ENCODE measurements at regions not wholly inside any gene's neighbourhood (a gene's known extent, or its start where the extent isn't known, plus 50 kb on each side); places are given as distances from the start of the nearest gene placed in this dataset.
A peak's percentile ranks its signal among the peaks of the same experiment; 100 is the strongest.
"Not testable (repeated sequence)": the region's sequence is repeated elsewhere in the genome, so short reads cannot be mapped to it uniquely, and the experiment has no call there.

DNA sequence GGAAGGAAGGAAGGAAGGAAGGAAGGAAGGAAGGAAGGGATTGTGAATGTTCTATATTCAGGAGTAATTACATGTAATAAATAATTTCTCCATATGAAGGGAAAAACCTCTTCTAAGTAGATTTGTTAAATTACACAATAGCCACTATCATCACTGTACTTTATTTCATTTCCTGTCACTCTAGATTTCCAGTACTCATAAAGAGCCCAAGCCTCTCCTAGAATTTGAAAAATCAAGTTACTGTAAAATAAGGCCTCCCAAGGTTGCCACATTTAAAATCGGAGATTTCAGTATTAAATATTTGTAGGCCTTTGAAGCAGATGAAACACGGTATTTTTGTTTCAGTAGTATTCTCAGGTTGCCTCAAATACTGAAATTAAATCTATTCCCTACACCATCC lies 499.0 kb downstream of the CDH10 start:
- DNase-seq, result no peak

- DNase-seq, result no peak
Measured at GRCh38 chr5:24161559-24161958, 483.2 kb downstream of the CDH10 start.

DNA sequence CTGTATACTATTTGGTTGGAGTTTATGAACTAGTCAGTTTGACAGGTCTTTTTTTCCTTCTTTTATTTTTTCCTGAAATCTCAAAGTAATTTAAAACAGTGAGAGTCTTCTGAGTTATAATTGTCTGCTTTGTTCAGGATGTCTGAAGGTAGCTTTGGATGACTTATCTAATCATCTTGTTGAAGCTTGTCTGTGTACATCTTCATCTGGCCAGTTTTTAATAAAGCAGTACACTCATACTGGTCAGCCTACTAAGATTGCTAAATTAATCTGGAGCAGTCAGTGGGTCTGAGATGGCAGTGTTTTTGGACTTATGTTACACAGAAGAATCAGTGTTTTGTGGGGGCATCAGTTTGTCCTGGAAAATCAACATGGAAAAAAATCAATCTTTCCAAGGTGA lies 482.4 kb downstream of the CDH10 start:
- no peak for DNase-seq

DNA sequence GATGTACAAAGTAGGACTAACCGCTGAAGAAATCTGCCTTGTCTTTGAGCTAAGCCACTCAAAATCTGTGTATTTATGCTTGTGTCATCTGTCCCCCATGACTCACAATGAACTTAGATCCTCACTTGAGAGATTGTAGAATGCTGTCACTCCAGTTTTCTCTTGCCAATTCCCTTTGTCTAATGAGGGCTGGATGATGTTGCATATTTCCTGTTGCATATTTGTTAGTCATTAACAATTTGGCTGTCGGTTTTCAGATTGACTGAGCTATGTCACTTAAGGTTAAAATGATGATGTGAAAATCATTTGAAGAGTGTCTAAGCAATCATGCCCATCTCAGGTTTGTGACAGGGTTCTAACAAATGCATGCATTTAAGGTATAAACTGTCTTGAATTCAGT lies 481.7 kb downstream of the CDH10 start:
- DNase-seq, result no peak

DNA sequence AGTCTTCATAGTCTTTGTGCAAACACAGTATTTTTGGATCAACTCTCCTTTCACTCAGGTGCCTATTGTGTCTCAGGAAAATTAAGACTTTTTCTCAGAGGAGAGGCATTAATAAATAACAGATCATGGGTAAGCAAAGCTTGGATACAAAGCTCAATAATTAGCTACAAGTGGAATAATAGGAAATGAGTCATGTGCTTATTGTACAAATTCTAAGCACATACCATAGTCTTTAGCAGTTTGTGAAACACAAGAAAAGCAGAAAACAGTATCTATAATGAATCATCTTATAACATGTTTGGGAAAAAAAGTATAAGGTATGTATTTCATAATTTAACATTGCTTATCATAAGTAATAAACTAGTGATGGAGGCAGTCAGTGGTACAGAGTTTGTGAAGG lies 477.0 kb downstream of the CDH10 start:
- no peak for DNase-seq

DNA sequence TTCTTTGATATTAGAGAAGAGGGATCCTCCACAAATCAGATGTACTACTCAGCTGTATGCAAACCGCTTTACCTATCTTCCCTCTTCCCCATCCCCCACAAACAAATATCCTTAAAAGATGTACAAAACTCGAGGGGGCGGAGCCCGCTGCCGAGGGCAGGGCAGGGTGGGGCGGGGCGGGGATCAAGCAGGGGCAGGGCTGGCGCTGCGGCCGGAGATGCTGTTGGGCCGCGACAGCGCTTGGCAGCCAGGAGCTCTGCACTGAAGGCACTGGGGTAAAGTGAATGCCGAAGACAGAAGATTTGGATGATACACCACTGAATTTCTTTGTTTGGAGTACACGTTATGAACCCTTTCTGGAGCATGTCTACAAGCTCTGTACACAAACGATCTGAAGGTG lies 474.8 kb downstream of the CDH10 start:
- peak in 1 of 4 experiments; percentile 3 for DNase-seq

GRCh38 chr5:24170930-24171329 lies 473.8 kb downstream of the CDH10 start:
- DNase-seq, result not testable (repeated sequence)

DNA sequence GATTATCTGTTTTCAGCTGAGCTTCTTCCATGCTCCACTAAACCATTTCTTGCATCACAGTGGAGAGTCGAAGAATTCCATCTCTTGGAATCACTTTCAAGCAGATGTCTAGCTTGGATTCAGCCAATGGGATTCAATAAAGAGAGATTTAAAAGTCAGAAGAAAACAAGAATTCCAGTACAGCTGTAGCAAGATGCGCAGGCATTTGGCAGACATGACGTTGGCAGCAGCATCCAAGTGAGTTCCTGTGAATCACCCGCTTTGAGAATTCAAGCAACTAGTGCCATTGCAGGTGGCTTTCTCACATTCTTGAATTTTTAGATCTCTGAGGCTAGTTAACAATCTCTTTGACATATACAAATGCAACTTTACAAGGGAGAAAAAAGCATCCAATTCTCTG lies 467.0 kb downstream of the CDH10 start:
- DNase-seq, result no peak

- DNase-seq, result no peak
Measured at GRCh38 chr5:24183981-24184380, 460.8 kb downstream of the CDH10 start.

DNA sequence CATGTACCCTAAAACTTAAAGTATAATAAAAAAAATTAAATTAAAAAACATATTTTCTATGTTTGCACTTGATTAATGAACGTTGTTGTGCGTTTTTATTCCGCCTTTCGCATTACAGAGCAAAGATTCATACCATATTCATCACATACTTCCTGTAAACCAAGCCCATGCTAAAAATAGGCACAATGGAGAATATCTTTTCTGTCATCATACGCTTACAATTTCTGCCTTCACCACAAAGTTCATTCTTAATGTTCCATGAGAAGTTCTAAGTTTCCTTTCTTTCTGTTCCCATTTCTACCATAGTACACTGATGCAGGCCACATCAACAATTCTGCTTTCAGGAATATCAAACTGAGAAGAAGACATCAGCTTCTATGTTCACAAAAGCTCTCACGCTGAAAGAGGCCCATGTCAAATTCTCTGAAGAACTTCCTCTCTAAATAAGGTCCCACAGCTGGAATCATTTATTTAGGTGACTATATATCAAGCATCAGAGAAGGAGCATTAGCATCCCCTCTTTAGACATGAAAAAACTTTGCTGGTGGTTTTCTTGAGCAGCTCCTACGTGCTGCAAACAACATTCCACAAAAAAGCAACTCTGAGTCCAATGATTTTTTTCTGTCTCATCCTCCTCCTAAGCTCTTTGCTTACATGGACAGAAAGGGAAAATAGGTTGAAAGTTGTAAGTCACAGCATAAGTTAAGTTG lies 456.4 kb downstream of the CDH10 start:
- no peak for DNase-seq

GRCh38 chr5:24196789-24197188 lies 448.0 kb downstream of the CDH10 start:
- no peak for DNase-seq

DNA sequence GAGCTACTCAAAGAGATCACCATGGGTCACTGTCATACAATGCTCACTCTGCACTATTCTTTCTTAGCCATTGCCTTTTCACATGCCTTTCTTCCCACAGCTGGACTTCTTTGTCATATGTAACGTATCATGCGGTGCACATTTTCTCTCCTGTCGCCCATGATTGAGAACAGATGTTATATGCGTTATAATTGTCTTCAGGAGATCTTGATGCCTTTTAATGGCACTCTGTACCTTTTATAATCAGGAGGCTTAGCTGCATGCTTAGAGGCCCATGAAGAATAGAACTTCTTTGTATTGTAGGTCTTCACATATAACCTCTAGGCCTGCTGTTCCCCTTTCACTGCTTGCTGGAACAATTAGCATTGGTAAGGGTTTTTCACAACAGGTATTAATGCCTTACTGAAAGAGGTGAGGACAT lies 436.1 kb downstream of the CDH10 start:
- no peak for DNase-seq

- no peak for DNase-seq
Measured at GRCh38 chr5:24215114-24215513, 429.7 kb downstream of the CDH10 start.

- DNase-seq, result no peak
Measured at GRCh38 chr5:24222876-24223275, 421.9 kb downstream of the CDH10 start.

- DNase-seq, result no peak
Measured at GRCh38 chr5:24225051-24225450, 419.7 kb downstream of the CDH10 start.

DNA sequence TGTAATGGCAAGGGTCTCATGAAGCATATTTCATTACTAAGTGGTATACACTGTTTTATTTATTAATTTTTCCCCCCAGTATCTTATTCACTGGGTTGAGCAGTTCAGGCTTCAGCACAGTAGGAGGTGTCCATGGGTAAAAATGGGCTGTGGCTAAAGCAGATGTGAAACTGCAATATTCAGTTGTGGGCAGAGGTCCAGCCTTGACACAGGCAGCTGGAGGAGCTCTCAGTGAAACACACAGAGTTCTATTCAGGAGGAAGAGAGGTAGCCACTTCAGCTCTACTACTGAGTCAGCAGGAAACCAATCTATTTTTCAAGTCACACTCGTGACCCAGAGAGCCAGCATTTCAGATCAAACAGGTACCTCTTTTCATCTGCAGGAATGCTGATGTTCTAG lies 418.3 kb downstream of the CDH10 start:
- DNase-seq, result peak in 1 of 4 experiments; percentile 3

DNA sequence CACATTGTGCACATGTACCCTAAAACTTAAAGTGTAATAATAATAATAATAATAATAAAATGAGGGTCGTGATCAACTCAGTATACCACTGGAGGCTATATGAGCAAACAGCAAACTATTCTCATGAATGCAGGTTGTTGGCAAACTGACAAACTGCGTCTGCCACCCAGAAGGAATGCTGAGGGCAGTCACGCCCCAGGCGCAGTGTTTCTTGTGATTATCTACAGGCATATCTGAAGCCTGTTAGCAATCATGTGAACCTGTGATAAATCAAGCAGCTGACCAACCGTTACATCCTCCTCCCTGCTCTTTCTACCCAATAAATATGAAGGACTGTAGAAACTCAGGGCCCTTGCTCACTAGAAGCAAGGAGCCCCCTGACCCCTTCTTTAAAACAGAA lies 416.9 kb downstream of the CDH10 start:
- not testable (repeated sequence) for DNase-seq

GRCh38 chr5:24232041-24232440 lies 412.7 kb downstream of the CDH10 start:
- DNase-seq, result no peak

DNA sequence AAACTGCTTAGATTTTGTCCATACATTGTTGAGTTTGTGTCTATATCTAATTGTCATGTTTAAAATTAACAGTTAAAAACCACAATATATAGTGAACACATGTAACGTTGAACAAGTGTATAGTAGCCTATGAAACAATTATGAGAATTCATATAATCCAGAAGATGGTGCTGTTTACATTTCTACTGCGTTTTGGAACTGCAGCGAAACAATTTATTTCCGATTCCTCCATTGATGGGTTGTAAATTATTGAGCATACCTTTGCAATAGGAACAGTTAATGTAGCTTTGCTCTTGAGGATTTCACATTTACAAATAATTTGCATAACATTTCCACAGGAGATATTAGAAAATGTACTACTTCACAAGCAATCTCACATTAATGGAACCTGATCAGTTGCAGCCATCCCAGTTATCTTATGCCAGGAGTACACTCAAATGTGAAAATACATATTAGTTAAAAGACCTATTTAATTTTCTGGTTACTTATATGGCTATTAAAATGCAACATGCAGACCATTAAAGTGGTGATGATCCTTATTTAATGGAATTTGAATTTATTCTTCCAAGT lies 411.8 kb downstream of the CDH10 start:
- DNase-seq, result peak in 1 of 4 experiments; percentile 3

- peak; percentile 32 to 66 (median 56) for DNase-seq
Measured at GRCh38 chr5:24235946-24236345, 408.8 kb downstream of the CDH10 start.

DNA sequence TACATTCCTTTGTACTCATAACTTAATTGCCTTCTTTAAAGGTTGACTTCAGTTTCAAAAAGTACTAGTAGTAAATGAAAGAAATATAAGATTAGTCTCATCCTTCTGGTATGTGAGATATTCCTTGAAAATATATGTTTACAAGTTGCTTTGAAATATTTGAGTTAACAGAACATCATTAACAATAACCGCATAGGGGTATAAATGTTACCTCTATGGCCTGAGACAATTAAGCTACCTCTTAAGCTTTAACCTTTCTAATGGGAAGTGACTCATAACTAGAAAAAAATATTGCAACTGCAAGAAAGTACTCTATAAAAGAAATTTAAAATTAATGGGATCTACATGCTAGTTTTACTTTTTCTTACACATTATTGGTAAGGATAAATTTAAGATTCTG lies 399.0 kb downstream of the CDH10 start:
- no peak for DNase-seq

DNA sequence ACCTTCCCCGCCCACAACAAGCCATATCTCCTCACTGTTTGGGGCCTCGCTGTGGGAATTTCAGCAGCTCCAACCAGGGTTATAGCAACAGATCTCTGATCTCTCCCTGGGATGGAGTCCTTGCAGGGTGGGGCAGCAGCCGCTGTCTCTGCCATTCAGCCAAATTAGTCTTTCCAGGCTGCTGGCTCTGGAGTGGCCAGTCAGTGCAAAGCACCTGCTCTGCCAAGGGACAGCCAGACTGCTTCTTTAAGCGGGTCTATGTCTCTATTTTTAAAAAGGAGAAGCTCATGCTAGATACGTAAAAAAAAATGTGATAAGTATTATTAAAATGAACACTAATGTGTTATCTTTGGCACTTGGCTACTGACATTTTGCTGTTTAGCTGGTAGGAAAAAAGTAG lies 380.2 kb downstream of the CDH10 start:
- no peak for DNase-seq

DNA sequence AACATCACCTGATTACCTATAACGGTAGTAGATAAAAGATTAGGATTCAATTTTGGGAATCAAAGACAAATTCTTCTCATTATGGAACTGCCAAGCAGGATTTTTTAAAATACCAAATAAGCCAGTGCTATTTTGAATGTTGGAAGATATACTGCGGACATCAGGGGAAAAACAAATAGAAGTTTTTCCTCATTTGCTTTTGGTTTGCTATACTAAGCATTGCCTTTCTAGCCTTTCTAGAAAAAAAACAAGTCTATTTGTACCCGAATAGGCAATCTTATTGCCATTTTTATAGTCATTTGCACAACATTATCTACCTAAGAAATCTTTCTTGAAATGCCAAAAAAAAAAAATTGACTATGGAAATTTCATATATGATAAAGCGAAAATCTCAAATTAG lies 379.5 kb downstream of the CDH10 start:
- no peak for DNase-seq

DNA sequence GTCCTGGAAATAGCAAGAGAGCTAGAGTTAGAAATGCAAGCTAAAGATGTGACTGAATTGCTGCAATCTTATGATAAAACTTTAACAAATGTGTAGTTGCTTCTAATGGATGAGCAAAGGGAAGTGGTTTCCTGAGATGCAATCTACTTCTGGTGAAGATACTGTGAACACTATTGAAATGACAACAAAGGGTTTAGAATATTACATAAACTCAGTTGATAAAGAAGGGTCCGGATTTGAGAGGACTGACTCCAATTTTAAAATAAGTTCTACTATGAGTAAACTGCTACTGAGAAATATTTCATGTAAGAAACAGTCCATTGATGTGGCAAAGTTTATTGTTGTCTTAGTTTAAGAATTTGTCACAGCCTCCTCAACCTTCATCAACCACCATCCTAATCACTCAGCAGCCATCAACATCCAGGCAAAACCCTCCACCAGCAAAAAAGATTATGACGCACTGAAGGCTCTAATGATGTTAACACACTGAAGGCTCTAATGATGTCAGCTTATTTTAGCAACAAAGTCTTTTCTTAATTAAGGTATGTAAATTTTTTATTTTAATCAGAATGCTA lies 376.2 kb downstream of the CDH10 start:
- no peak for DNase-seq
